LHCN-M2 (cell line): ENCODE measurements at regions not wholly inside any gene's neighbourhood (a gene's known extent, or its start where the extent isn't known, plus 50 kb on each side); places are given as distances from the start of the nearest gene placed in this dataset.

Experiments
- DNase-seq: peaks from one replicate; pipeline ENCODE4 v3.0.0-alpha.2; 2012; ENCODE audit warnings: low read depth

- DNase-seq = no peak
Observed at GRCh38 chr1:221192055-221192454, 312.8 kb downstream of the HLX start.

GRCh38 chr1:221200464-221200863 lies 321.2 kb downstream of the HLX start:
- DNase-seq = no peak

- no peak for DNase-seq
Observed at GRCh38 chr1:221201773-221202172, 322.5 kb downstream of the HLX start.

GRCh38 chr1:221203224-221204054 lies 324.2 kb downstream of the HLX start:
- peak; percentile 70 for DNase-seq

- DNase-seq = no peak
Observed at GRCh38 chr1:221204055-221204833, 325.0 kb downstream of the HLX start.

GRCh38 chr1:221206076-221206475 lies 326.8 kb downstream of the HLX start:
- DNase-seq = no peak

- no peak for DNase-seq
Observed at GRCh38 chr1:221212926-221213325, 333.7 kb downstream of the HLX start.

GRCh38 chr1:221217029-221217428 lies 337.8 kb downstream of the HLX start:
- DNase-seq = peak; percentile 55

- DNase-seq = no peak
Observed at GRCh38 chr1:221223281-221223680, 344.0 kb downstream of the HLX start.

- DNase-seq = no peak
Observed at GRCh38 chr1:221227460-221227859, 348.2 kb downstream of the HLX start.

GRCh38 chr1:221227872-221228337 lies 348.7 kb downstream of the HLX start:
- DNase-seq = no peak

- DNase-seq = no peak
Observed at GRCh38 chr1:221228594-221228993, 349.4 kb downstream of the HLX start.

- DNase-seq = peak; percentile 71
Observed at GRCh38 chr1:221230605-221231004, 351.4 kb downstream of the HLX start.

- peak; percentile 77 for DNase-seq
Observed at GRCh38 chr1:221234791-221235190, 355.5 kb downstream of the HLX start.

- no peak for DNase-seq
Observed at GRCh38 chr1:221237587-221237986, 358.3 kb downstream of the HLX start.

GRCh38 chr1:221239181-221239580 lies 359.9 kb downstream of the HLX start:
- no peak for DNase-seq

- no peak for DNase-seq
Observed at GRCh38 chr1:221239792-221240191, 360.5 kb downstream of the HLX start.

- no peak for DNase-seq
Observed at GRCh38 chr1:221240690-221241089, 361.4 kb downstream of the HLX start.

- no peak for DNase-seq
Observed at GRCh38 chr1:221241157-221241556, 361.9 kb downstream of the HLX start.

- DNase-seq = no peak
Observed at GRCh38 chr1:221241592-221241991, 362.3 kb downstream of the HLX start.

GRCh38 chr1:221246067-221246466 lies 366.8 kb downstream of the HLX start:
- DNase-seq = no peak

- DNase-seq = no peak
Observed at GRCh38 chr1:221246628-221247415, 367.6 kb downstream of the HLX start.
